OCI-LY7 (cell line): ENCODE measurements at regions not wholly inside any gene's neighbourhood (a gene's known extent, or its start where the extent isn't known, plus 50 kb on each side); places are given as distances from the start of the nearest gene placed in this dataset.

Experiments used
- BruUV-seq: library from RNA; stranded (reverse); fragments of 400-500 nt; replicated peaks from 2 replicates; lab custom pipeline; 2021; lab: Mats Ljungman, UMichigan
- CTCF ChIA-PET: fragments of 300-600 bp; sonication (Branson Sonifier 250); formaldehyde crosslinking; loops from one replicate; lab custom pipeline; 2022; ENCODE audit warnings: antibody characterized with exemption; ENCODE audit not compliant: unreplicated experiment; lab: Charles Lee
- POLR2A ChIA-PET: fragments of 300-600 bp; sonication (Branson Sonifier 250); formaldehyde crosslinking; loops from one replicate; lab custom pipeline; 2022; ENCODE audit warnings: antibody characterized with exemption; lab: Charles Lee
- DNase-seq: peaks from one replicate; pipeline ENCODE4 v3.0.0-alpha.2; 2015; ENCODE audit warnings: low spot score
- H2AFZ ChIP-seq: fragments of 200-600 bp; sonication (generic), shearing (Covaris generic); 2 replicates; pipeline ENCODE4 v1.6.1; 2014; ENCODE audit warnings: mild to moderate bottlenecking, antibody characterized with exemption, low read length, moderate library complexity
- H3K27ac ChIP-seq: fragments of 200-600 bp; sonication (generic); 2 replicates; pipeline ENCODE4 v1.5.1; 2014; ENCODE audit warnings: mixed run types, low read depth, mild to moderate bottlenecking, moderate library complexity, low read length, inconsistent platforms; ENCODE audit not compliant: poor library complexity, severe bottlenecking
- H3K36me3 ChIP-seq: fragments of 200-600 bp; sonication (generic); 2 replicates; pipeline ENCODE4 v1.6.1; 2014; ENCODE audit warnings: mild to moderate bottlenecking, antibody characterized with exemption, low read length, moderate library complexity, mixed read lengths; ENCODE audit not compliant: insufficient read depth
- H3K4me1 ChIP-seq: fragments of 200-600 bp; sonication (generic); 2 replicates; pipeline ENCODE4 v1.5.1; 2014; ENCODE audit warnings: mild to moderate bottlenecking, low read length; ENCODE audit not compliant: insufficient read depth, poor library complexity, severe bottlenecking
- H3K4me2 ChIP-seq: fragments of 200-600 bp; sonication (generic); 2 replicates; pipeline ENCODE4 v1.6.1; 2014; ENCODE audit warnings: mild to moderate bottlenecking, low read length
- H3K4me3 ChIP-seq: fragments of 200-600 bp; sonication (generic); 2 replicates; pipeline ENCODE4 v1.5.1; 2014; ENCODE audit warnings: mild to moderate bottlenecking, low read depth, low read length; ENCODE audit not compliant: poor library complexity, severe bottlenecking
- H3K79me2 ChIP-seq: fragments of 200-600 bp; sonication (generic); 2 replicates; pipeline ENCODE4 v1.6.1; 2016; ENCODE audit warnings: low read depth, mild to moderate bottlenecking, low read length, moderate library complexity, mixed read lengths; ENCODE audit not compliant: insufficient read depth
- H3K9me2 ChIP-seq: fragments of 200-600 bp; sonication (generic); 2 replicates; pipeline ENCODE4 v1.6.1; 2016; ENCODE audit warnings: mild to moderate bottlenecking, low read length, mixed read lengths; ENCODE audit not compliant: insufficient read depth
- H3K9me3 ChIP-seq: fragments of 200-600 bp; sonication (generic); 2 replicates; pipeline ENCODE4 v1.6.1; 2014; ENCODE audit warnings: mild to moderate bottlenecking, mixed run types, low read length, mixed read lengths
- H4K20me1 ChIP-seq: fragments of 200-600 bp; sonication (generic); 2 replicates; pipeline ENCODE4 v1.6.1; 2014; ENCODE audit warnings: mild to moderate bottlenecking, antibody characterized with exemption, low read length, moderate library complexity, mixed read lengths; ENCODE audit not compliant: insufficient read depth
- EZH2phosphoT487 ChIP-seq: fragments of 200-600 bp; sonication (generic); IDR thresholded peaks from 2 replicates; pipeline ENCODE4 v1.6.1; 2018; ENCODE audit warnings: low read depth, borderline replicate concordance, mild to moderate bottlenecking, mixed run types, antibody characterized with exemption, low read length, moderate library complexity, mixed read lengths
- intact Hi-C: fragments of 100-400 bp; cut with micrococcal nuclease; formaldehyde crosslinking; loops from one replicate; pipeline ENCODE4 v1.10.0; 2022; ENCODE audit not compliant: unreplicated experiment
- TF ChIP-seq, protein P1 (sequence below): fragments of 200-600 bp; sonication (generic); conservative IDR thresholded peaks from 2 replicates; pipeline ENCODE4 v1.5.1; 2014; ENCODE audit warnings: mild to moderate bottlenecking, antibody characterized with exemption, low read length, moderate library complexity, mixed read lengths

DNA sequence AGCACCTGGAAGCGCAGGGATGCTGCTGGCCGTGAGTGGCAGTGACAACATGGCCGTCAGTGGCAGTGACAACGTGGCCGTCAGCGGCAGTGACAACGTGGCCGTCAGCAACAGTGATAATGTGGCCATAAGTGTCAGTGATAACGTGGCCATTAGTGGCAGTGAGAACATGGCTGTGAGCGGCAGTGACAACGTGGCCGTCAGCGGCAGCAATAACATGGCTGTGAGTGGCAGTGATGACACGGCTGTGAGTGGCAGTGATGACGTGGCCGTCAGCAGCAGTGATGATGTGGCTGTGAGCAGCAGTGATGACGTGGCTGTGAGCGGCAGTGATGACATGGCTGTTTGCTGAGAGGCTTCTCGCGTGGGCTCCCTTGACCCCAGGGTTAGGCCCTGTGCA lies 169.8 kb downstream of the ERMARD start:
- no peak for DNase-seq
- no TSS peak for BruUV-seq
- H2AFZ ChIP-seq: no peak overlapping the region

DNA sequence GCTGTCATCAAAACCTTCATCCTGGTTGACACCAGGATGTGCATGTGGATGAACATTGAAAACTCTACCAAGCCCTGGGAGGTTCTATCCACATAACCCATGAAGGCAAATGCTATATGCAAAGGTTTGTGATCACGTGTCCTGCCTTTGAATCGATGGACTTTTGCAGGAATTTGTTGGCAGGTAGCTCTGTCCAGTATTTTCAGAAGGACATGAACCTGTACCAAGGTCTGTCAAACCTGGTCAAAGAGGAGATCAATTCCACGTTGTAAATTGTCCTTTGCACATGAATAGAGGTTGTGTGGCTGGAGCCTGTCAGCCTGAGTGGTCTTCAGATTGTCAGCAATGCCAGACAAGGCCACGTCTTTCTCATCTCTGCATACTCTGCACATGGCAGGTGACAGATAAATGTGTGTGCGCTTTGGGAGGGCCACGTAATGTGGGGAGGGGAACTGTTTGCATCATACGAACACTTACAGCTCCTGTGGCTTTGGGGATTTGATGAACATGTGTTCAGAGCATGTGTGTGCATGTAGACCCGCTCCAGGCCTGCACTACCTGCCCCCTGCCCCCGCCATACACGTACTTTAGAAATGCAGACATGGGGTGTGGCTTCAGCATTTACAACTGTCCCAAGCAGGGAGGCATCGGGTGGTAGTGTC lies 169.1 kb downstream of the ERMARD start:
- Histone ChIP-seq H3K79me2 (no peaks in the 10 kb centered on the region), H3K4me1 (no peaks in the 10 kb centered on the region), H4K20me1 (no peaks in the 10 kb centered on the region), H3K27ac (no peak overlapping the region), H2AFZ (no peak overlapping the region), H3K9me3 (no peaks in the 10 kb centered on the region), H3K9me2 (no peaks in the 10 kb centered on the region), H3K4me3 (no peak overlapping the region), H3K4me2 (no peak overlapping the region), H3K36me3 (no peaks in the 10 kb centered on the region)
- no TSS peak for BruUV-seq
- intact Hi-C loops: no loop called here
- DNase-seq: no peak
- TF ChIP-seq, protein P1, sequence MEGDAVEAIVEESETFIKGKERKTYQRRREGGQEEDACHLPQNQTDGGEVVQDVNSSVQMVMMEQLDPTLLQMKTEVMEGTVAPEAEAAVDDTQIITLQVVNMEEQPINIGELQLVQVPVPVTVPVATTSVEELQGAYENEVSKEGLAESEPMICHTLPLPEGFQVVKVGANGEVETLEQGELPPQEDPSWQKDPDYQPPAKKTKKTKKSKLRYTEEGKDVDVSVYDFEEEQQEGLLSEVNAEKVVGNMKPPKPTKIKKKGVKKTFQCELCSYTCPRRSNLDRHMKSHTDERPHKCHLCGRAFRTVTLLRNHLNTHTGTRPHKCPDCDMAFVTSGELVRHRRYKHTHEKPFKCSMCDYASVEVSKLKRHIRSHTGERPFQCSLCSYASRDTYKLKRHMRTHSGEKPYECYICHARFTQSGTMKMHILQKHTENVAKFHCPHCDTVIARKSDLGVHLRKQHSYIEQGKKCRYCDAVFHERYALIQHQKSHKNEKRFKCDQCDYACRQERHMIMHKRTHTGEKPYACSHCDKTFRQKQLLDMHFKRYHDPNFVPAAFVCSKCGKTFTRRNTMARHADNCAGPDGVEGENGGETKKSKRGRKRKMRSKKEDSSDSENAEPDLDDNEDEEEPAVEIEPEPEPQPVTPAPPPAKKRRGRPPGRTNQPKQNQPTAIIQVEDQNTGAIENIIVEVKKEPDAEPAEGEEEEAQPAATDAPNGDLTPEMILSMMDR: no peak
- TF ChIP-seq EZH2phosphoT487: no peak
- ChIA-PET POLR2A (no interaction called here), CTCF (no interaction called here)

More for the DNA sequence above, 169.8 kb downstream of the ERMARD start:
- TF ChIP-seq, protein P1: no peak
- TF ChIP-seq EZH2phosphoT487: no peak
- CTCF ChIA-PET: no interaction called here
- Histone ChIP-seq H3K36me3 (no peaks in the 10 kb centered on the region), H3K9me2 (no peaks in the 10 kb centered on the region), H3K4me1 (no peaks in the 10 kb centered on the region), H3K4me2 (no peak overlapping the region), H3K4me3 (no peak overlapping the region), H3K9me3 (no peaks in the 10 kb centered on the region), H3K27ac (no peak overlapping the region), H3K79me2 (no peaks in the 10 kb centered on the region), H4K20me1 (no peaks in the 10 kb centered on the region)
- POLR2A ChIA-PET: no interaction called here
- intact Hi-C loops: no loop called here

DNA sequence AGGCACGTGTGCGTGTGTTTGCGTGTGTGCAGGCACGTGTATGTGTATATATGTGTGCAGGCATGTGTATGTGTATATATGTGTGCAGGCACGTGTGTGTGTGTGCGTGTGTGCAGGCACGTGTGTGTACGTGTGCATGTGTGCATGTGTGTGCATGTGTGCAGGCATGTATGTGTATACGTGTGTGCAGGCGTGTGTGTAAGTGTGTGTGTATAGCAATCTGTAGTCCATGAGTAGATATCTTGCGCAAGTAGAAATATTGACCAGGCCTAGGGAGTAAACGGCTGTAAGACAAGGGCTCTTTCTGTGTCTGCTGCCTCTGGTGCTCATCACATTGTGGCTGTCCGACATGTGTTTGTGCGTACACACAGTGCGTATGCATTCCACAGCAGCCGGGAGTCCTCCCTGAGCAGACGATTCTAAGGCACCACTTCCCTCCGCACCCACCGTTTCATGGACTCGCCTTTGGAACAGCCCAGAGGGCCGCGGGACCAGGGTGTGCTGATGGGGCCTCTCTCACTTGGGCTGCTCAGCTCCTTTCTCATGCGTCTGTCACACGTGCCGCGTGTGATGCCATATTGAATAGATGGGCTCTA lies 167.6 kb downstream of the ERMARD start:
- ChIA-PET CTCF (no interaction called here), POLR2A (no interaction called here)
- no peaks in the 10 kb centered on the region for H4K20me1 ChIP-seq
- no peaks in the 10 kb centered on the region for H3K36me3 ChIP-seq
- no peak overlapping the region for H2AFZ ChIP-seq
- TF ChIP-seq EZH2phosphoT487: no peak
- H3K79me2 ChIP-seq: no peaks in the 10 kb centered on the region
- intact Hi-C loops: no loop called here
- H3K27ac ChIP-seq: no peak overlapping the region
- no peaks in the 10 kb centered on the region for H3K9me2 ChIP-seq
- H3K9me3 ChIP-seq: no peaks in the 10 kb centered on the region
- H3K4me1 ChIP-seq: no peaks in the 10 kb centered on the region
- no peak overlapping the region for H3K4me2 ChIP-seq
- no TSS peak for BruUV-seq
- no peak for DNase-seq
- no peak overlapping the region for H3K4me3 ChIP-seq
